ENCODE measurements at regions not wholly inside any gene's neighbourhood (a gene's known extent, or its start where the extent isn't known, plus 50 kb on each side); places are given as distances from the start of the nearest gene placed in this dataset.

- ATAC-seq (ENCODE audit: low read depth) (no peak), DNase-seq (no peak)
- no peak overlapping the region for H3K4me2 ChIP-seq (replicated peaks; ENCODE audit: low read depth, low read length, poor library complexity, severe bottlenecking)
- peaks cover 6% of the 10 kb centered on the region for H3K27me3 Mint-ChIP-seq
- H4K20me1 ChIP-seq (ENCODE audit: control insufficient read depth, insufficient read depth, low read length, poor library complexity, severe bottlenecking): no peaks in the 10 kb centered on the region
- ChIA-PET POLR2A (no interaction called here), CTCF (no interaction called here)
- WGBS (ENCODE audit: insufficient coverage): 86% methylated on average over 25 of the region's 26 CpGs
- no peak overlapping the region for H3K27ac ChIP-seq (ENCODE audit: low read length in 2 of 2)
- no peaks in the 10 kb centered on the region for H3K4me1 ChIP-seq (ENCODE audit: control insufficient read depth in 2 of 2, insufficient read depth in 2 of 2, low read length in 2 of 2)
- H3K9ac ChIP-seq (ENCODE audit: low read length): no peak overlapping the region
- H3K79me2 ChIP-seq (ENCODE audit: control insufficient read depth, insufficient read depth, low read length): no peaks in the 10 kb centered on the region
- no peaks in the 10 kb centered on the region for H3K27me3 ChIP-seq (replicated peaks in 1 of 4; ENCODE audit: control extremely low read depth in 1 of 4, control insufficient read depth in 3 of 4, insufficient read depth in 4 of 4, low read length in 3 of 4)
- intact Hi-C loops (cut with micrococcal nuclease): no loop called here
- no peaks in the 10 kb centered on the region for H3K9me3 ChIP-seq (ENCODE audit: control extremely low read depth in 1 of 3, control insufficient read depth in 2 of 3, insufficient read depth in 1 of 3, low read length in 2 of 3)
- no peak overlapping the region for H2AFZ ChIP-seq (ENCODE audit: insufficient read depth, low read depth, low read length, poor library complexity, severe bottlenecking)
- no peak overlapping the region for H3K4me3 Mint-ChIP-seq
- TF ChIP-seq EZH2 (IDR thresholded peaks at IDR 0.05; ENCODE audit: borderline replicate concordance, insufficient read depth, low read depth, low read length, poor library complexity, severe bottlenecking) (no peak), CTCF (IDR thresholded peaks at IDR 0.05) (no peak)
- no peaks in the 10 kb centered on the region for H3K36me3 ChIP-seq (replicated peaks in 1 of 2; ENCODE audit: control extremely low read depth in 1 of 2, control insufficient read depth in 1 of 2, extremely low read depth in 1 of 2, insufficient read depth in 2 of 2, low read length in 1 of 2)
- no peak overlapping the region for H3K27ac Mint-ChIP-seq
- no peaks in the 10 kb centered on the region for H3K4me1 Mint-ChIP-seq
- no peaks in the 10 kb centered on the region for H3K9me3 Mint-ChIP-seq (ENCODE audit: insufficient read depth)
- H3K4me3 ChIP-seq (ENCODE audit: control extremely low read depth in 1 of 5, extremely low read depth in 1 of 5, insufficient read depth in 1 of 5, low read depth in 2 of 5, low read length in 4 of 5): no peak overlapping the region
These were observed 169.3 kb downstream of the OLFM1 start for GRCh38 chr9:135256581-135257354.

- ATAC-seq (ENCODE audit: low read depth) (no peak), DNase-seq (no peak)
- Histone ChIP-seq H4K20me1 (ENCODE audit: control insufficient read depth, insufficient read depth, low read length, poor library complexity, severe bottlenecking) (no peaks in the 10 kb centered on the region), H3K9ac (ENCODE audit: low read length) (no peak overlapping the region), H3K79me2 (ENCODE audit: control insufficient read depth, insufficient read depth, low read length) (no peaks in the 10 kb centered on the region), H3K4me3 (ENCODE audit: control extremely low read depth in 1 of 5, extremely low read depth in 1 of 5, insufficient read depth in 1 of 5, low read depth in 2 of 5, low read length in 4 of 5) (no peak overlapping the region), H3K27me3 (replicated peaks in 1 of 4; ENCODE audit: control extremely low read depth in 1 of 4, control insufficient read depth in 3 of 4, insufficient read depth in 4 of 4, low read length in 3 of 4) (no peaks in the 10 kb centered on the region), H3K4me1 (ENCODE audit: control insufficient read depth in 2 of 2, insufficient read depth in 2 of 2, low read length in 2 of 2) (no peaks in the 10 kb centered on the region), H3K36me3 (replicated peaks in 1 of 2; ENCODE audit: control extremely low read depth in 1 of 2, control insufficient read depth in 1 of 2, extremely low read depth in 1 of 2, insufficient read depth in 2 of 2, low read length in 1 of 2) (no peaks in the 10 kb centered on the region), H3K4me2 (replicated peaks; ENCODE audit: low read depth, low read length, poor library complexity, severe bottlenecking) (no peak overlapping the region), H2AFZ (ENCODE audit: insufficient read depth, low read depth, low read length, poor library complexity, severe bottlenecking) (no peak overlapping the region), H3K9me3 (ENCODE audit: control extremely low read depth in 1 of 3, control insufficient read depth in 2 of 3, insufficient read depth in 1 of 3, low read length in 2 of 3) (no peaks in the 10 kb centered on the region), H3K27ac (ENCODE audit: low read length in 2 of 2) (no peak overlapping the region)
- no peaks in the 10 kb centered on the region for H3K4me1 Mint-ChIP-seq
- no peak overlapping the region for H3K27ac Mint-ChIP-seq
- intact Hi-C loops (cut with micrococcal nuclease): no loop called here
- no peak overlapping the region for H3K4me3 Mint-ChIP-seq
- ChIA-PET POLR2A (no interaction called here), CTCF (no interaction called here)
- TF ChIP-seq CTCF (IDR thresholded peaks at IDR 0.05) (no peak), EZH2 (IDR thresholded peaks at IDR 0.05; ENCODE audit: borderline replicate concordance, insufficient read depth, low read depth, low read length, poor library complexity, severe bottlenecking) (no peak)
- no peaks in the 10 kb centered on the region for H3K27me3 Mint-ChIP-seq
- 93% methylated on average over 17 of the region's 23 CpGs for WGBS (ENCODE audit: insufficient coverage)
- no peaks in the 10 kb centered on the region for H3K9me3 Mint-ChIP-seq (ENCODE audit: insufficient read depth)
These were observed 171.0 kb downstream of the OLFM1 start for GRCh38 chr9:135258461-135258860.
